ENCODE measurements at regions not wholly inside any gene's neighbourhood (a gene's known extent, or its start where the extent isn't known, plus 50 kb on each side); places are given as distances from the start of the nearest gene placed in this dataset.

DNA sequence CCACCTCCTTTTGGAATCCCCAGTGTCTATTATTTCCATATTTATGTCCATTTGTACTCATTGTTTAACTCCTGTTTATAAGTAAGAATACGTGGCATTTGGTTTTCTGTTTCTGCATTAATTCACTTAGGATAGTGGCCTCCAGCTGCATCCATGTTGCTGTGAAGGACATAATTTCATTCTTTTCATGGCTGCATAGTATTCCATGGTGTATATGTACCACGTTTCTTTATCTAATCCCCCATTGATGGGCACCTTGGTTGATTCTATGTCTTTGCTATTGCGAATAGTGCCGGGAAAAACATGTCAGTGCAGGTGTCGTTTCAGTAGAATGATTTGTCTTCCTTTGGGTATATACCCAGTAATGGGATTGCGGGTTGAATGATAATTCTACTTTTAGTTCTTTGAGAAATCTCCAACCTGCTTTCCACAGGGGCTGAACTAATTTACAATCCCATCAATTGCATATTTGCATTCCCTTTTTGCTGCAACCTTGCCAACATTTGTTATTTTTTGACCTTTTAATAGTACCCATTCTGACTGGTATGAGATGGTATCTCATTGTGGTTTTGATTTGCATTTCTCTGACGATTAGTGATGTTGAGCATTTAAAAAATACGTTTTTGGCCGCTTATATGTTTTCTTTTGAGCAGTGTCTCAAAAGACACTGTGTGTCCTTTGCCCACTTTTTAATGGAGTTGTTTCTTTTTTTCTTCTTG lies 373.2 kb upstream of the TNRC6C start:
- TF ChIP-seq, protein P1, sequence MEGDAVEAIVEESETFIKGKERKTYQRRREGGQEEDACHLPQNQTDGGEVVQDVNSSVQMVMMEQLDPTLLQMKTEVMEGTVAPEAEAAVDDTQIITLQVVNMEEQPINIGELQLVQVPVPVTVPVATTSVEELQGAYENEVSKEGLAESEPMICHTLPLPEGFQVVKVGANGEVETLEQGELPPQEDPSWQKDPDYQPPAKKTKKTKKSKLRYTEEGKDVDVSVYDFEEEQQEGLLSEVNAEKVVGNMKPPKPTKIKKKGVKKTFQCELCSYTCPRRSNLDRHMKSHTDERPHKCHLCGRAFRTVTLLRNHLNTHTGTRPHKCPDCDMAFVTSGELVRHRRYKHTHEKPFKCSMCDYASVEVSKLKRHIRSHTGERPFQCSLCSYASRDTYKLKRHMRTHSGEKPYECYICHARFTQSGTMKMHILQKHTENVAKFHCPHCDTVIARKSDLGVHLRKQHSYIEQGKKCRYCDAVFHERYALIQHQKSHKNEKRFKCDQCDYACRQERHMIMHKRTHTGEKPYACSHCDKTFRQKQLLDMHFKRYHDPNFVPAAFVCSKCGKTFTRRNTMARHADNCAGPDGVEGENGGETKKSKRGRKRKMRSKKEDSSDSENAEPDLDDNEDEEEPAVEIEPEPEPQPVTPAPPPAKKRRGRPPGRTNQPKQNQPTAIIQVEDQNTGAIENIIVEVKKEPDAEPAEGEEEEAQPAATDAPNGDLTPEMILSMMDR (IDR thresholded peaks at IDR 0.05; ENCODE audit: control extremely low read depth in 1 of 3, insufficient read depth in 1 of 3, low read depth in 1 of 3, low read length in 3 of 3), result no peak
- no peak for TF ChIP-seq CEBPB (IDR thresholded peaks at IDR 0.05; ENCODE audit: low read depth, low read length)
- TF ChIP-seq GABPA (IDR thresholded peaks at IDR 0.05; ENCODE audit: borderline replicate concordance, insufficient read depth, low read length), result no peak
- TF ChIP-seq, protein P2, sequence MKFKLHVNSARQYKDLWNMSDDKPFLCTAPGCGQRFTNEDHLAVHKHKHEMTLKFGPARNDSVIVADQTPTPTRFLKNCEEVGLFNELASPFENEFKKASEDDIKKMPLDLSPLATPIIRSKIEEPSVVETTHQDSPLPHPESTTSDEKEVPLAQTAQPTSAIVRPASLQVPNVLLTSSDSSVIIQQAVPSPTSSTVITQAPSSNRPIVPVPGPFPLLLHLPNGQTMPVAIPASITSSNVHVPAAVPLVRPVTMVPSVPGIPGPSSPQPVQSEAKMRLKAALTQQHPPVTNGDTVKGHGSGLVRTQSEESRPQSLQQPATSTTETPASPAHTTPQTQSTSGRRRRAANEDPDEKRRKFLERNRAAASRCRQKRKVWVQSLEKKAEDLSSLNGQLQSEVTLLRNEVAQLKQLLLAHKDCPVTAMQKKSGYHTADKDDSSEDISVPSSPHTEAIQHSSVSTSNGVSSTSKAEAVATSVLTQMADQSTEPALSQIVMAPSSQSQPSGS (IDR thresholded peaks at IDR 0.05; ENCODE audit: low read length), result no peak
